Choroid plexus epithelial cell (primary cell): ENCODE measurements at regions not wholly inside any gene's neighbourhood (a gene's known extent, or its start where the extent isn't known, plus 50 kb on each side); places are given as distances from the start of the nearest gene placed in this dataset.

Experiments used
- DNase-seq: peaks from one replicate; pipeline ENCODE4 v3.0.0-alpha.2; 2010; ENCODE audit warnings: low read depth
- H3K4me3 ChIP-seq: 2 replicates; pipeline ENCODE4 v1.5.1; 2011; ENCODE audit warnings: low read depth, mild to moderate bottlenecking, control low read depth, low read length, moderate library complexity
- CTCF ChIP-seq: conservative IDR thresholded peaks from 2 replicates; pipeline ENCODE4 v1.5.1; 2011; ENCODE audit warnings: low read depth, mild to moderate bottlenecking, control low read depth, inconsistent platforms, low read length, moderate library complexity

DNA sequence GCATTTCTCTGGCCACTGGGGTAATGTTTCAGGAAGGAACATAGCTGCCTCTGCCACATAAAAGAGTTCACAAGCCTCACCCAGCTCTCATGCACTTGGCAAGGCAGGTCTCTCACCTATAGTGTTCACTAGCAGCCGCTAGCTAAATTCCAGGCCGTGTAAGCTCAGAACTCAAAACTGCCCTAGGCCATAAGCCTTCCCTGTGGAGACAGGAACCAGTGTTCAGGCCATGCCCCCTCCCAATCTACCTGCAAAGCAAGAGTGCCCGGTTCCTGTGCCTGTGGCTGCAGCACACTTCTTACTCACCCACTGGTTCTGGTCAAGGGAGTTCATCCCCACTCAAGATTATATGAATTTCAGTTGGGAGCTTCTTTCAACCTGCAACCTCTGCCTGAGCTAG is 60.7 kb upstream of the ZNF169 start:
- TF ChIP-seq CTCF: no peak
- no peak overlapping the region for H3K4me3 ChIP-seq
- DNase-seq: no peak

GRCh38 chr9:94199776-94200175 is 59.3 kb upstream of the ZNF169 start:
- H3K4me3 ChIP-seq: no peak overlapping the region
- DNase-seq: peak; percentile 54
- no peak for TF ChIP-seq CTCF

GRCh38 chr9:94204174-94204573 is 54.9 kb upstream of the ZNF169 start:
- DNase-seq: no peak
- no peak overlapping the region for H3K4me3 ChIP-seq
- no peak for TF ChIP-seq CTCF

DNA sequence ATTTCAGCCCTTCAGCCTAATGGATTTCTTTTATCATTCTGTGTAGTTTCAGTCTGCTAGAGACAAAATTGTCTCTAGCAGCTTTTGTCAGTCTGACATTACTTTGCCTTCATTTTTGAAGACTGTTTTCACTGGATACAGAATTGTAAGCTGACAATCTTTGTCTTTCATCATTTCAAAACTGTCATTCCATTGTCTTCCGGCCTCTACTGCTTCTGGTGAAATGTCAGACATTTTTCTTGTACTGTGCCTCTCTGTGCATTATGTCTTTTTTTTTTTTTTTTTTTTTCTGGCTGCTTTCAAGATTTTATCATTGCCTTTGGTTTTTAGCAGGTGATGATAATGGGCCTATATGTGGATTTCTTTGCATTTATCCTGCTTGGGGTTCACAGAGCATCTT is 51.3 kb upstream of the ZNF169 start:
- TF ChIP-seq CTCF: no peak
- H3K4me3 ChIP-seq: no peak overlapping the region
- DNase-seq: no peak
